Transverse colon (tissue), 4 donors: ENCODE measurements at regions not wholly inside any gene's neighbourhood (a gene's known extent, or its start where the extent isn't known, plus 50 kb on each side); places are given as distances from the start of the nearest gene placed in this dataset.

Experiments
- DNase-seq: peaks from one replicate; pipeline ENCODE4 v3.0.0-alpha.2; 2019
- H3K27ac ChIP-seq, 4 donors: fragments of 200-600 bp; sonication (generic); 2 replicates each; pipeline ENCODE4 v1.5.1; 2016 to 2018; ENCODE audit warnings: inconsistent platforms in 4 of 4
- H3K27me3 ChIP-seq: fragments of 200-600 bp; sonication (generic); 2 replicates; pipeline ENCODE4 v1.5.1; 2017; ENCODE audit warnings: inconsistent platforms
- H3K36me3 ChIP-seq, 4 donors: fragments of 200-600 bp; sonication (generic); 2 replicates each; pipeline ENCODE4 v1.5.1; 2017 to 2019; ENCODE audit warnings: inconsistent platforms in 4 of 4
- H3K4me1 ChIP-seq, 4 donors: fragments of 200-600 bp; sonication (generic); 2 replicates each; pipeline ENCODE4 v1.5.1; 2017 to 2020; ENCODE audit warnings: inconsistent platforms in 4 of 4
- H3K4me3 ChIP-seq, 4 donors: fragments of 200-600 bp; sonication (generic); 1 replicate in 1 of 4; 2 replicates in 3 of 4; pipeline versions ENCODE4 v1.5.1 to v1.6.1; 2017 to 2019; ENCODE audit warnings: inconsistent platforms in 4 of 4
- H3K9me3 ChIP-seq, 2 donors: fragments of 200-600 bp; sonication (generic); 2 replicates each; pipeline ENCODE4 v1.5.1; 2017 to 2019; ENCODE audit warnings: inconsistent platforms in 2 of 2
- EP300 ChIP-seq: sonication (generic); formaldehyde crosslinking; IDR thresholded peaks from one replicate; pipeline ENCODE4 v1.6.1; 2017; ENCODE audit warnings: antibody characterized with exemption, low read depth
- POLR2A ChIP-seq: fragments of 450-650 bp; IDR thresholded peaks from one replicate; pipeline ENCODE4 v1.6.1; 2016; ENCODE audit warnings: antibody characterized with exemption, mild to moderate bottlenecking, moderate library complexity
- POLR2AphosphoS5 ChIP-seq, 3 donors: sonication (generic); formaldehyde crosslinking; IDR thresholded peaks; one replicate each; pipeline ENCODE4 v1.6.1; 2016; ENCODE audit warnings: antibody characterized with exemption in 3 of 3
- WGBS, 2 donors: methylation state at CpG; one replicate each; pipeline ENCODE4 v1.1.5; 2018; ENCODE audit warnings: low coverage in 1 of 2; 5-methylcytosine and 5-hydroxymethylcytosine counted together
- in situ Hi-C, 4 donors: fragments of 200-750 bp; cut with MboI; loops; one replicate each; pipeline versions ENCODE4 v1.15.0 to v1.15.1; 2017; ENCODE audit warnings: low sequenced_read_pairs in 3 of 4, low pct_ligation_motif_present in 1 of 4, low pct_unique_long_range_greater_than_20kb in 1 of 4
- intact Hi-C: fragments of 100-400 bp; cut with DNase I; formaldehyde crosslinking; loops from one replicate; pipeline ENCODE4 v1.15.1; 2023; ENCODE audit warnings: low total_unique reads
- TF ChIP-seq, protein P1 (sequence below), 5 experiments: fragments of 200-600 bp in 3 of 5; fragments of 450-650 bp in 2 of 5; sonication (generic) in 3 of 5; IDR thresholded peaks; 1 replicate in 2 of 5; 2 replicates in 3 of 5; pipeline ENCODE4 v1.5.1; 2016 to 2017; ENCODE audit warnings: antibody characterized with exemption in 5 of 5, inconsistent platforms in 3 of 5, mild to moderate bottlenecking in 2 of 5, moderate library complexity in 1 of 5

DNA sequence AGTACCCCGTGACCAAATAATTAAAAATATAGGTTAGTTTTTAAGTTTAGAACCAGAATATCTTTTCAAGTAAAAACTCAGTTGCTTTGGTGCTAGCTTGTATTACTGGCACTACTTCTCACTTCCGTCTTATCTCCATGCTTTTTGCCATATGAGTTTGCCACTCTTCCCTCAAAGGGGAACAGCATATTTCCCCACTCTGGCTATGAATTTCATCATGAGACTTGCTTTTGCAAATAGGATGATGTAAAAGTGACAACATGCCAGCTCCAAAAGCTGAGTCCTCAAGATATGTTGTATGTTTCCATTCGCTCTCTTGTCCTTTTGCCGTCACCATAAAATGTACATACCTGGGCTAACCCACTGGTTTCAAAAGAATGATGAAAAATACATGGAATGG lies 178.1 kb upstream of the SEMA3A start:
- 85 to 87% methylated on average over 4 of the region's 4 CpGs for WGBS, 2 donors
- no peaks in the 10 kb centered on the region for H3K4me1 ChIP-seq
- in situ Hi-C loops = no loop called here

DNA sequence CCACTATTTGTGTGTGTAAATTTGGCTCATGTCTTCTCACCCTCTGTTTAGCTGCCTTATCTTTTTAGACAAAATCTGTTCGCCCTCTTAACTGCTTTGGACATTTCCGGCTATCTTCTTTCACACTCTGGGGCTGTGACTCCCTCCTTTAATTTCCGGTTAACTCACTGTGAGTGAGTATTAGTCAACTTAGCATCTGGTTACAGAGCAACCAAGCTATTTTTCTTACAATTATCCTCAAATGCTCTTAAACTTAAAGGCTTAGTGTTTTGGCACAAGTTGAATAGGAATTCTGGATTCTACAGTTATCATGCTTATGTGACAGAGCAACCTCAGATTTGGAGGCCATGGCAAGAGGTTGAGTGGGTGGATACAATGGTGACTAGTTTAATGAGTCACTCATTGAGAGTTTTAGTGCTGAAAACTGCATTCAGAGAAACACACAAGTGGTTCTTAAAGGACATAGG lies 177.6 kb upstream of the SEMA3A start:
- TF ChIP-seq, protein P1, sequence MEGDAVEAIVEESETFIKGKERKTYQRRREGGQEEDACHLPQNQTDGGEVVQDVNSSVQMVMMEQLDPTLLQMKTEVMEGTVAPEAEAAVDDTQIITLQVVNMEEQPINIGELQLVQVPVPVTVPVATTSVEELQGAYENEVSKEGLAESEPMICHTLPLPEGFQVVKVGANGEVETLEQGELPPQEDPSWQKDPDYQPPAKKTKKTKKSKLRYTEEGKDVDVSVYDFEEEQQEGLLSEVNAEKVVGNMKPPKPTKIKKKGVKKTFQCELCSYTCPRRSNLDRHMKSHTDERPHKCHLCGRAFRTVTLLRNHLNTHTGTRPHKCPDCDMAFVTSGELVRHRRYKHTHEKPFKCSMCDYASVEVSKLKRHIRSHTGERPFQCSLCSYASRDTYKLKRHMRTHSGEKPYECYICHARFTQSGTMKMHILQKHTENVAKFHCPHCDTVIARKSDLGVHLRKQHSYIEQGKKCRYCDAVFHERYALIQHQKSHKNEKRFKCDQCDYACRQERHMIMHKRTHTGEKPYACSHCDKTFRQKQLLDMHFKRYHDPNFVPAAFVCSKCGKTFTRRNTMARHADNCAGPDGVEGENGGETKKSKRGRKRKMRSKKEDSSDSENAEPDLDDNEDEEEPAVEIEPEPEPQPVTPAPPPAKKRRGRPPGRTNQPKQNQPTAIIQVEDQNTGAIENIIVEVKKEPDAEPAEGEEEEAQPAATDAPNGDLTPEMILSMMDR (IDR thresholded peaks at IDR 0.05) = no peak
- no peak for TF ChIP-seq POLR2A
- TF ChIP-seq EP300 = no peak
- TF ChIP-seq POLR2AphosphoS5 (IDR thresholded peaks at IDR 0.05) = no peak
- H3K9me3 ChIP-seq = no peaks in the 10 kb centered on the region
- no peaks in the 10 kb centered on the region for H3K4me1 ChIP-seq
- no peaks in the 10 kb centered on the region for H3K36me3 ChIP-seq
- in situ Hi-C loops (no loop called here), intact Hi-C loops (no loop called here)
- no peak overlapping the region for H3K27ac ChIP-seq
- no peaks in the 10 kb centered on the region for H3K27me3 ChIP-seq
- WGBS, 2 donors = 73 to 87% methylated on average over 3 of the region's 3 CpGs
- no peak for DNase-seq
- no peak overlapping the region for H3K4me3 ChIP-seq

More for the DNA sequence above, 178.1 kb upstream of the SEMA3A start:
- DNase-seq = no peak
- no peak for TF ChIP-seq POLR2AphosphoS5 (IDR thresholded peaks at IDR 0.05)
- no peak for TF ChIP-seq EP300
- TF ChIP-seq POLR2A = no peak
- TF ChIP-seq, protein P1 (IDR thresholded peaks at IDR 0.05) = no peak
- intact Hi-C loops = no loop called here
- no peak overlapping the region for H3K4me3 ChIP-seq
- H3K27me3 ChIP-seq = no peaks in the 10 kb centered on the region
- H3K9me3 ChIP-seq = no peaks in the 10 kb centered on the region
- no peak overlapping the region for H3K27ac ChIP-seq
- H3K36me3 ChIP-seq = no peaks in the 10 kb centered on the region

DNA sequence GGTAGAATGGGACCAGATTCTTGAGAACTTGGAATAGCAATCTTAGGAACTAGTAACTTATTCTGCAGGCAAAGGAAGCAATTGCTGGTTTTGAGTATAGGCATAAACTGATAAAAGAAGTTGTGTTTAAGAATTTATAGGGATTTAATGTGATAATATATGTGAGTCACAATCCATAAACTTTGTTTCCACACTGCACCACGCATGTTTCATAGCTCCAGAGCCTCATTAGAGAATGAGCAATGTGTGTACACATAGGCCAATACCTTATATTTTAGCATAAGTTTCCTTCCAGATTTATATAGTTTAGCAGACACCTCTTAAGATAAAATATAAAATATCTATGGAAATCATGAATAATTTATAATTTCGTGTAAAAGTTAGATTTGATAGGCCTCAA lies 175.5 kb upstream of the SEMA3A start:
- intact Hi-C loops = no loop called here
- in situ Hi-C loops = no loop called here
- H3K27me3 ChIP-seq = no peaks in the 10 kb centered on the region

DNA sequence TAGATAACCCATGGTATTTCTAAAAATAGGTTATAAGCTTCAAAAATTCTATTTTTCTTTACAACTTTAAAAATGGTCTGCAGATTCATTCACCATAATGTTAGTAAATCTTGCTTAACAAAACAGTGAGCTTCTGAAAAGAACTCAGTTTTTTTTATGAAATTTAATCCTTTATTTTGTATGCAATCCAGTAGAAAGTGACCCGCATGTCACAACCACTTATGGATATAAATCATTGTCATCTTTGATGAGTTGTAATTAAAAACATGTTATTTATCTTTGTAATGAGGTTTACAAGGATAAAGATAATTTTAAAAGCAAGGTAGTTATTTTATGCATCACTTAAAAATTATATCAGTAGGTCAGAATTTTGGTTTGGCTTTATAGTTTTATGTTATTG lies 173.5 kb upstream of the SEMA3A start:
- intact Hi-C loops (no loop called here), in situ Hi-C loops (no loop called here)
- WGBS, 2 donors = 98 to 100% methylated on average over 1 of the region's 1 CpG

More for the DNA sequence above, 175.5 kb upstream of the SEMA3A start:
- no peaks in the 10 kb centered on the region for H3K9me3 ChIP-seq
- 40 to 57% methylated on average over 2 of the region's 2 CpGs for WGBS, 2 donors
- no peak overlapping the region for H3K27ac ChIP-seq
- DNase-seq = no peak
- H3K4me3 ChIP-seq = no peak overlapping the region
- H3K36me3 ChIP-seq = no peaks in the 10 kb centered on the region
- H3K4me1 ChIP-seq = no peaks in the 10 kb centered on the region
- TF ChIP-seq POLR2AphosphoS5 (IDR thresholded peaks at IDR 0.05) = no peak
- TF ChIP-seq POLR2A = no peak
- TF ChIP-seq, protein P1 (IDR thresholded peaks at IDR 0.05) = no peak
- TF ChIP-seq EP300 = no peak

More for the DNA sequence above, 173.5 kb upstream of the SEMA3A start:
- DNase-seq = no peak
- no peak overlapping the region for H3K27ac ChIP-seq
- no peaks in the 10 kb centered on the region for H3K36me3 ChIP-seq
- no peaks in the 10 kb centered on the region for H3K27me3 ChIP-seq
- no peaks in the 10 kb centered on the region for H3K9me3 ChIP-seq
- peaks cover 0 to 3% (median 1%) of the 10 kb centered on the region in 4 donors for H3K4me1 ChIP-seq
- H3K4me3 ChIP-seq = no peak overlapping the region
- TF ChIP-seq, protein P1 (IDR thresholded peaks at IDR 0.05) = no peak
- TF ChIP-seq EP300 (no peak), POLR2A (no peak), POLR2AphosphoS5 (IDR thresholded peaks at IDR 0.05) (no peak)
